ENCODE measurements at regions not wholly inside any gene's neighbourhood (a gene's known extent, or its start where the extent isn't known, plus 50 kb on each side); places are given as distances from the start of the nearest gene placed in this dataset.

DNA sequence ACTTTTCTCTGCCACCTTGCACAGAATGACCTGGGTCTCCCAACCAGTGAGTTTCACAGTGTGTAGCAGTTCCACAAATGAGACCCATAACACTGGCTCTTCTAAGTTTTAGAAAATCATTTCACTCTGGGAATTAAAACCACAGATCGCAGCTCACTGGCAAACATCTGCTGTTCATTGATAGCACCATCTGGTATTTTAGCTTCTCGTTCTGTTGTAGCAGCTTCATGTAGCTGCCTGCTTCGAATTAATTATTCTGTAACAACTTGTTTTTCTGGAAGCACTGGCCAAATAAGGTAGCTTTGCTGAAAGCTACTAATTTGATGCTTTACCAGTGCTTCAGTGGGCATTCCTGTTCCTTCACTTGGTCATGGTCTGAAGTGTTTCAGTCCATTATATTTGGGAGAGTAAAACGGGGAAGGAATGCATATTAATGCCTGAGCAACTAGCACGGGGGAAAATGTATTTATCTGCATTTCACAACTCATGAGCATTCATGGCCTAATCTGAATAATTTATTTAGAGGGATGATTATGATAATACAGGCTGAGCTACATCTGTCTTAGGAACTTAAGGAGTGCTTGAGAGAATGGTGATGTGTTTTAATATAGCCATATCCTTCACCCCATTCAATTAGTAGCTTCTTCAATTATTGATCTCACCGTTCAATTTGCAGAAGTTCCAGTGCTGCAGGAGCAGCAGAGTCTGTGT lies 447.4 kb downstream of the XPNPEP1 start:
- DNase-seq = peak; percentile 63

DNA sequence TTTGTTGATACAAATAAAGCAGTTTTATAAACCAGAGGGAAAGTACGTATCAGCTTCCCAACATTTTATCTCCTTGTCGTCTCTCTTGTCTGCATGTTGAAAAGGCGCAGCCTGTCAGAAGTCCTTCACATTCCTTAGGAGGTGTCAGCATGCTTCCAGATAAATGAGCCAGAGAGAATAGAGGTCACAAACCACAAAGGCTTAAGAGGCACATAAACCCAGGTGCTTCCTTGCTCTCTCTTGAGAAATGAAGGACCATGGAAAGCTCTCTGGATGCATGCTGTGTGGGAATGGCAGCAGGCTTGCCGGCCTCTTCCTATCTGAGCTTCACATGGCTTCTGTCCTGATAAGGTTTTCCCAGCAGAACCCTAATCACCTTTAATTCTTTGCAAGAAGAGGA lies 448.5 kb downstream of the XPNPEP1 start:
- DNase-seq = peak; percentile 28

DNA sequence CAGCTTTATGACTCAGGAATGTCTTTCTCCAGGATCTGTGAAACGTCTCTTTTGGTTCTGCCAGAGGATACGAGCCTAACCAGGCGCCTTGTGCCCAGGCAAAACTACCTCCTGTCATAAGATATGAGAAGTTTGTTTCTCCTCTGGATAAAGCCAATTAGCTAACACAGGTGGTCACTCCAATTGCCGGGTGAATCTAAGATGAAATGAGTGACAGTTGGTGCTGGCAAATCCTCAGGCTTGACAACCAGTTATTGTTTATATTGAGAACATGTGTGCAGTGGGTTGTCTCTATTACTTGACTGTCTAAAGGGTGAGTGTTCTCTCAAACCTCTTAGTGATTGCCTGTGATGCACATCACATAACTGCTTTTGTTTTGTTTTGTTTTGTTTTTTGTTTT lies 449.1 kb downstream of the XPNPEP1 start:
- DNase-seq = peak; percentile 60

DNA sequence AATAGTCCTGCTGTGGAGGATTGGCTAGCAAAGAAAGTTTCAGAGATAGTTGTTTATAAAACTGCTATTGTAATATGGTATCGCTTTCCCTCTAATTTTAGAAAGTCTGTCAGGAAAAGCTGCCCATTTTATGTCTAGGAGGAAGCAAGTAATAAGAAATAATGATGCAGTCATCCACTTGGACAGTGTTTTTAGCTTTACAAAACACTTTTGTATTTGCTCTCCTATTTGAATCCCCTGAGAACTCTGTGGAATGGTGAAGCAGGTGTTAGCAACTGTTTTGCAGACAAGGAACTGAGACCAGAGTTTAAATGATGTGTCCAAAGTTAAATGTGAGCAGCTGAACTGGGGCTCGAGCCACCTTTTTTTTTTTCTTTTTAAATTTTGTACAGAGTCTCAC lies 455.8 kb downstream of the XPNPEP1 start:
- DNase-seq = peak; percentile 64

DNA sequence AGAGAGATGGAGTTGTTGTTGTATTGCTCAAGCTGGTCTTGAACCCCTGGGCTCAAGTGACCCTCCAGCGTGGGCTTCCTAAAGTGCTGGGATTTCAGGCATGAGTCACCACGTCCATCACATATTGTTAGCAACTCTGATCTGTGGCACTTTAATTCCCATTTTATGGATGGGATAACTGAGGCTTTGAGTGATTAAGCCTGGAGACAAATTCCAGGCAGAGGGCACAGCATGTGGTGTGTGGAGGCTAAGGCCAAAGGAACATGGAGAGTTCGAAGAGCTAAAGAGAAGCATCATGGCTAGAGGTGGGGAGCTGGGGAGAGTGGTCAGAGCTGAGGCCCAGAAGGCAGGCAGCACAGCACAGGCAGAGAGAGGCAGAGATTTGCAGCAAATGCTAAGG lies 458.4 kb downstream of the XPNPEP1 start:
- no peak for DNase-seq

DNA sequence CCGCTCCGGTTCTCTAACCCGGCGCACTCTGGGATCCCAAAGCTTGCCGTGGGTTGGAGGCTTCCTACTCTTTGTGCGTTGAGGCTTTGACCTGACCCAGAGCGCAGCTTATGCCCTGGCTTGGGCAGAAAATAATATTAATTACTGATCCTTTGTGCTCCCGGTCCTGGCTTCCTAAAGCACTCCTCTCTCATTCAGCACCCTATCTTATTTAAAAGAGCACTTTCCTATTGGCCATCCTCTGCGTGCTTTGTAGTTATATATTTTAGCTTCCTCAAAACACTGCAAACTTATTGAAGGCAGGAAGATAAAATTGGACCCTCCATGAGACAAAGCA lies 466.0 kb downstream of the XPNPEP1 start:
- DNase-seq = no peak

- peak; percentile 13 for DNase-seq
Measured at GRCh38 chr10:109456566-109457301, 466.6 kb downstream of the XPNPEP1 start.

GRCh38 chr10:109454691-109455090 lies 468.6 kb downstream of the XPNPEP1 start:
- no peak for DNase-seq

DNA sequence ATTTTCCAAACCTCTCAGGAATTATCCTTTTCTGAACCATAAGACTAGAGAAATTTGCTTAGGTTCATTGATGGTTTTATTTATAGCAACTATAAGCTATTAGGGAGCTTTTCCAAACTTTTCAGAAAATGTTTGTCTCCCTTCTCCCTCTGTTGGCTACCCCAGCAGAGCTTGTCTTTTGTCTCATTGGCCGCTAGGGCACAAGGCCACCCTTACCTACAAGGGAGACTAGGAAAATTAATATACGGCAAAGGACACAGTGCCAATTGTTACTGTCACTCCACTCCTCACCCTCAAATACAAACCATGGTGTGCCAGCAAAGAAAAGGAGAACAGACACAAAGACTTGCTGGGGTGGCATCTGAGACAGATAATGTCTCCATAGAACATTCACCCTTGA lies 471.4 kb downstream of the XPNPEP1 start:
- DNase-seq = no peak

DNA sequence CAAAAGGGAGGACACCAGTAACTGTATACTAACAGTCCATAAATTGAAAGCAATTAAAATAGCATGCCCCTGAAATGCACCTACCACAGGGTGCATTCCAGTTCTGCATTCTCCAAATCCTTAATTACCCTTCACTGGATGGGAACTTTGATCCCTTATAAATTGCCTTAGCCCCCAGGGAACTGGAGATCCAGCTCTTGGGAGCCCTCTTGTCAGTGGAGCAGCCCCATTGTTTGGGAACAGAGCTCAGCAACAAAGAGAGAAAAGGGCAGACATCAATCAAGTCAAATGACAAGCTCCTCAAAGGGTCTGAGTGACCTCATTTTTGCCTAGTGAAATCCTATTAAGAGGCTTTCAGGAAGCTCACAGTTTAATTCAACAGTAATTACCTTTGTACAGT lies 472.6 kb downstream of the XPNPEP1 start:
- DNase-seq = no peak

DNA sequence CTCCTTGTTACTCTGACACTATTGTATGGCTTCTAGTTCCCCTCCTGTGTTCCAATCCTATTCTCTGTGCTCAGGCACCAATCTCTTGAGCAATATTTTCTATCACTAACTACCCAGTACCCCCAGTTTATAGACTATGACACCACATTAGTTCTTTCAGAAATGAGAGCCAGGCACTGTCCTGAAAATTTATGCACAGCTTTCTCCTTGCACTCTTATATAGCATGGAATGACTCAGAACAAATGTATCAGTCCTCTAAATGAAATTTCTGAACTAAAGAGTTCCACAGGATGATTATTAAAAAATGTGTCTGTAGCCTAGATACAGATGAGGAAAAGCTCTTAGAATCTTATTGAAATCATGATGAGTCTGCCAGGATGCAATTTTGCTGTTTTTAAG lies 489.9 kb downstream of the XPNPEP1 start:
- no peak for DNase-seq

DNA sequence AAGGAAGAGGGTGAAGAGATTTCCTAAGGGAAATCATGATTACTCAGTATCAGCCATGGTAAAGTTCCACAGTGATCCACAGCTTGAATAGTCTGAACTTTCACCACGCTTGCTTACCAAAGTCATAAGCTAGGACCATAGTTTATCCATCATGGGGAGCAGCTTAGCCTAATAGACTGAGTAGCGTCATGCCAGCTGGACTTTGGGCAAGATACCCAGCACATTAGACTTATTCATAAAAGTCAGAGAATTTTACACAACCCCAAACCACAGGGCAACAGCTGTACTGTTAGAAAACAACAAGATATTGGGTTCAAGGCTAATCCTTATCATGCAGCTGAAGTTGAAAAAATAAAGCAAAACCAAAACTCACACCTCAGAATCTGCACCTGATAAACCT lies 491.0 kb downstream of the XPNPEP1 start:
- no peak for DNase-seq

- no peak for DNase-seq
Measured at GRCh38 chr10:109430799-109431198, 492.5 kb downstream of the XPNPEP1 start.

DNA sequence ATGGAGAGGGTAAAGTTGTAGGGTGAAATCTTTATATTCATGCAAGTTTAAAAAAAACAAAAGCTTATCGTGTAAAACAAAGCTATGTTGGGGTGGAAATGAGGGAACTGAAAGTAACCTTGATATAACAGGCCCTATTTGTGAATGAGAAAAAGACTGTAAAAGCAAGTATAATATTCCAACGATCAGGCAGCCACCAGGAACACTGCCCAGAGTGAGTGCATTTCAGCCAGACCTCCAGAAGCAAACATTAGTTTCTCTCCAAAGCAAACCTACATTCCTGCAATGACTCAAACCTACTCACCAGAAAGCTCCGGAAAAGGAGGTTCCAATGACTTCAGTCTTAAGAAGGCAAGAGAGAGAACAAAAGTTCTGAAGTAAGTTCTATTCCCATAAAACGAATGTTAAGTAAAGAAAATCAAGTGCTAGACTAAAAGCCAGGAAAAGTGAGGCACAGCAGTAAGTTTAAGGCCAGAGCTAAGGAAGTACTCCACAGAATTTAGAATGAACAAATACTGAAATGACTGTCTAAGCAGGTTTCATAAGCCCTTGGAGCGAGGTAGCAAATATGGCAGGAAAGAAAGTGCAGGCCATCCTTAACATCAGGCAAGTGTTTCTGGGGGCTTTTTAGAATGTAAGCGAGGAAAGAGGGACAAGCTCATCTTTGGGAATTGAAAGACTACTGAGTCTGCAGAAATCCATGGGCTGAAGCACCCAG lies 493.1 kb downstream of the XPNPEP1 start:
- DNase-seq = peak; percentile 36

- no peak for DNase-seq
Measured at GRCh38 chr10:109428775-109429491, 494.4 kb downstream of the XPNPEP1 start.

GRCh38 chr10:109427411-109427810 lies 495.9 kb downstream of the XPNPEP1 start:
- peak; percentile 71 for DNase-seq

DNA sequence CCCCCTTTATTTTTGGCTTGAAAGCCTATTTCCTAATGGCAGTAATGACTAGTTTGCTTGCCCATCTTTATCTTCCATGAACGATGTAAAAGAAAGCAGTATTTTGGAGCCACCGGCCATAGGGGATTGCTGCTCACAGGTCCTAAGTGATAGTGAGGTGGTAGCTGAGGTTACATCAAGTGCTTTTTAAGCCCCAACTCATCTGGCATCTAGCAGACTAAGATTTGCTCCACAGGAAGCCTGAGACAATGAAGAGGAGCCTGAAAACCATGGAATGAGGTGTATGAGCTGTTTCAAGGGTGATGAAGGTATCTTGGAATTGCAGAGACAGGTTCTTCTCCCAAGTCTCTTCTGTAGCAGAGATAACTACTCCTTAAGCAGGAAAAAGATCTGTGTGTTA lies 496.3 kb downstream of the XPNPEP1 start:
- no peak for DNase-seq

DNA sequence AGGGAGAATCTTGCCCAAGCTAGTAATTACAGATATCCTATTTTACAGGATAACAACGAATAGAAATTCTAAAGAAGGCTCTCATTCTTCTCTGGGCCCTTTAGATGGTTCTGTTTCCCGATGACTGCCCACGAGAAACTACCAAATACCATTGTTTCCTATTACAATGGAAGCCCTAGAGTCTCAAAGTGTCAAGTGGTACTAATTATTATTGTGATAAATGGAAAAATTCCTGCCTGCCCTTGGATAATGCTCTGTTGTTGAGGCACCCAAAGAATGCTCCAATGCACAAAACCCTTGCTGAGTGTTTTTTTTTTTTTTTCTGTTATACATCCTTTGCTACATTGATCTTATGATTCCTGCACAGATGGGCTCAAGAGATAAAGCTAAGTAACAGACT lies 504.5 kb downstream of the XPNPEP1 start:
- DNase-seq = no peak

GRCh38 chr10:109417803-109418202 lies 505.5 kb downstream of the XPNPEP1 start:
- DNase-seq = no peak

DNA sequence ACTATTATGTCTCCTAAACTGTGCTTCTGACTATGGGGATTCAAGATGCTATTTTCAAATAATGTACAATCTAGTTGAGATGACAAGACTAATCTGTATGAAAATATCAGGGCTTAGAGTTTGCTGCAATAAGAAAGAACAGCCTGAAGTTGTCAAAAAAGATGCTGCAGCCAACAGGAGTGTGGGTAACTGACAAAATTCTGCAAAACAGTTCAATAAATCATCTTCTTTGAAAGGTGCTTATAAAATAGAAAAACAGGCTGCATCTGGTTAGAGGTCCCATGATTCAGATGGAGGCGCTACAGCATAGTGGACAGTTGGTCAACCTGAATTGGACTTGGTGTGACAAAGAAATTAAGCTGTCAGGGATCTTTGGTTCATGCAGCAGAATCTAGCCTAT lies 511.0 kb downstream of the XPNPEP1 start:
- DNase-seq = no peak

- DNase-seq = no peak
Measured at GRCh38 chr10:109411917-109412316, 511.4 kb downstream of the XPNPEP1 start.

- DNase-seq = no peak
Measured at GRCh38 chr10:109405338-109405737, 518.0 kb downstream of the XPNPEP1 start.

GRCh38 chr10:109403551-109403950 lies 519.8 kb downstream of the XPNPEP1 start:
- DNase-seq = no peak
